GM23338 (cell line): ENCODE measurements at regions not wholly inside any gene's neighbourhood (a gene's known extent, or its start where the extent isn't known, plus 50 kb on each side); places are given as distances from the start of the nearest gene placed in this dataset.

Experiments
- CREB1 ChIP-seq: fragments of 250-450 bp; sonication (Bioruptor Pico); IDR thresholded peaks from 2 replicates; pipeline ENCODE4 v1.5.0; 2020; ENCODE audit warnings: low read depth, mild to moderate bottlenecking, moderate library complexity
- EZH2 ChIP-seq: fragments of 200-600 bp; sonication (generic); IDR thresholded peaks from one replicate; pipeline ENCODE4 v1.8.0; 2017; ENCODE audit warnings: antibody characterized with exemption, mild to moderate bottlenecking, low read depth; ENCODE audit not compliant: unreplicated experiment
- EZH2phosphoT487 ChIP-seq: fragments of 200-600 bp; sonication (generic); IDR thresholded peaks from one replicate; pipeline ENCODE4 v1.8.1; 2018; ENCODE audit warnings: antibody characterized with exemption; ENCODE audit not compliant: unreplicated experiment
- JUNB ChIP-seq: IDR thresholded peaks from one replicate; pipeline ENCODE4 v1.6.1; 2016; ENCODE audit warnings: antibody characterized with exemption; ENCODE audit not compliant: unreplicated experiment
- POLR2AphosphoS5 ChIP-seq: IDR thresholded peaks from 2 replicates; pipeline ENCODE4 v1.6.1; 2016; ENCODE audit warnings: antibody characterized with exemption, low read depth
- TF ChIP-seq, protein P1 (sequence below), 2 experiments: fragments of 200-600 bp in 1 of 2; sonication (generic) in 1 of 2; conservative IDR thresholded peaks; 2 replicates each; pipeline versions ENCODE4 v1.5.1 to v1.6.1; 2016 to 2017; ENCODE audit warnings: antibody characterized with exemption in 2 of 2, low read depth in 2 of 2, mild to moderate bottlenecking in 2 of 2, moderate library complexity in 1 of 2
- TF ChIP-seq, protein P2 (sequence below): IDR thresholded peaks from one replicate; pipeline ENCODE4 v1.6.1; 2018; ENCODE audit warnings: antibody characterized with exemption; ENCODE audit not compliant: unreplicated experiment

DNA sequence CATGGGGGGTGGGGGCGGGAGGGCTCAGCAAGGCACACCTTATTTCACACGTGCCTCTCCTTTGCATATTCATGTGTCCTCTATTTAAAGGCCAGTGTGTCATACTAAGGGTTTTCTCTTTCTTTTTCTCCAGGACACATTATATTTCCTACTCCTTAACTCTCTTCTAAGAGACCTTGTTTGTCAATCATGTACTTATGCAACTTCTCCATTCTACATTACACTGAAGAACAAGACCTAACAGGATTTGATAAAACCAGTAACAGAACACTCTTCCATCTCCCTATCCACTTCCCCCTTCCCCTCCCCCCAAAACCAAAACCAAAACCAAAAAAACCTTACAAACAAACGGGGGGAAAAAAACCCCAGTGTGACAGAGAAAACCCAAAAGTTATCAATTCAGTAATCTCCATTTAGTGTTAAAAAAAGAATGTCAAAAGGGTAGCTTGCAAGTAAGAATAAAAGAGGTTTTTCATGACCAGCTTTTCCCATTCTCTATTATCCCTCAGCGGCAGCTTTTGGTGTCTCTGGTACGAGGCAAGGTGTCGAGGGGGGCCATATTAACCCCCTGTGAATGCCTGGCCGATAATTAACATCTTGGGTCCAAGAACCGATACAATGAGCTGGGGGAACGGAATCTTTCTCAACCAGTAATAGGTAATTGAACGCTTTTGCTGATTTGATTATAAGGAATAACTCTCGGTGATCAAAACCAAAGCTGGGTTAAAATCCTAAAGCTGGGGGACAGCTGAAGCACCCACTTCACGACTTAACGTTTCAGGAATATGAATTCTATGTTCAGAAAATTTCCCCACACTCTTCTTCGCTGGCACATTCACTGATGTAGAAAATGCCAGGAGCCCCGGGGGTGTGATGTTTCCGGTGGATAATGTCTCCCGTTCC lies 191.0 kb upstream of the TCF4 start:
- TF ChIP-seq, protein P1, sequence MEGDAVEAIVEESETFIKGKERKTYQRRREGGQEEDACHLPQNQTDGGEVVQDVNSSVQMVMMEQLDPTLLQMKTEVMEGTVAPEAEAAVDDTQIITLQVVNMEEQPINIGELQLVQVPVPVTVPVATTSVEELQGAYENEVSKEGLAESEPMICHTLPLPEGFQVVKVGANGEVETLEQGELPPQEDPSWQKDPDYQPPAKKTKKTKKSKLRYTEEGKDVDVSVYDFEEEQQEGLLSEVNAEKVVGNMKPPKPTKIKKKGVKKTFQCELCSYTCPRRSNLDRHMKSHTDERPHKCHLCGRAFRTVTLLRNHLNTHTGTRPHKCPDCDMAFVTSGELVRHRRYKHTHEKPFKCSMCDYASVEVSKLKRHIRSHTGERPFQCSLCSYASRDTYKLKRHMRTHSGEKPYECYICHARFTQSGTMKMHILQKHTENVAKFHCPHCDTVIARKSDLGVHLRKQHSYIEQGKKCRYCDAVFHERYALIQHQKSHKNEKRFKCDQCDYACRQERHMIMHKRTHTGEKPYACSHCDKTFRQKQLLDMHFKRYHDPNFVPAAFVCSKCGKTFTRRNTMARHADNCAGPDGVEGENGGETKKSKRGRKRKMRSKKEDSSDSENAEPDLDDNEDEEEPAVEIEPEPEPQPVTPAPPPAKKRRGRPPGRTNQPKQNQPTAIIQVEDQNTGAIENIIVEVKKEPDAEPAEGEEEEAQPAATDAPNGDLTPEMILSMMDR (conservative IDR thresholded peaks at IDR 0.05; ENCODE audit: low read depth in 2 of 2), result no peak
- TF ChIP-seq, protein P2, sequence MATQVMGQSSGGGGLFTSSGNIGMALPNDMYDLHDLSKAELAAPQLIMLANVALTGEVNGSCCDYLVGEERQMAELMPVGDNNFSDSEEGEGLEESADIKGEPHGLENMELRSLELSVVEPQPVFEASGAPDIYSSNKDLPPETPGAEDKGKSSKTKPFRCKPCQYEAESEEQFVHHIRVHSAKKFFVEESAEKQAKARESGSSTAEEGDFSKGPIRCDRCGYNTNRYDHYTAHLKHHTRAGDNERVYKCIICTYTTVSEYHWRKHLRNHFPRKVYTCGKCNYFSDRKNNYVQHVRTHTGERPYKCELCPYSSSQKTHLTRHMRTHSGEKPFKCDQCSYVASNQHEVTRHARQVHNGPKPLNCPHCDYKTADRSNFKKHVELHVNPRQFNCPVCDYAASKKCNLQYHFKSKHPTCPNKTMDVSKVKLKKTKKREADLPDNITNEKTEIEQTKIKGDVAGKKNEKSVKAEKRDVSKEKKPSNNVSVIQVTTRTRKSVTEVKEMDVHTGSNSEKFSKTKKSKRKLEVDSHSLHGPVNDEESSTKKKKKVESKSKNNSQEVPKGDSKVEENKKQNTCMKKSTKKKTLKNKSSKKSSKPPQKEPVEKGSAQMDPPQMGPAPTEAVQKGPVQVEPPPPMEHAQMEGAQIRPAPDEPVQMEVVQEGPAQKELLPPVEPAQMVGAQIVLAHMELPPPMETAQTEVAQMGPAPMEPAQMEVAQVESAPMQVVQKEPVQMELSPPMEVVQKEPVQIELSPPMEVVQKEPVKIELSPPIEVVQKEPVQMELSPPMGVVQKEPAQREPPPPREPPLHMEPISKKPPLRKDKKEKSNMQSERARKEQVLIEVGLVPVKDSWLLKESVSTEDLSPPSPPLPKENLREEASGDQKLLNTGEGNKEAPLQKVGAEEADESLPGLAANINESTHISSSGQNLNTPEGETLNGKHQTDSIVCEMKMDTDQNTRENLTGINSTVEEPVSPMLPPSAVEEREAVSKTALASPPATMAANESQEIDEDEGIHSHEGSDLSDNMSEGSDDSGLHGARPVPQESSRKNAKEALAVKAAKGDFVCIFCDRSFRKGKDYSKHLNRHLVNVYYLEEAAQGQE, result no peak
- TF ChIP-seq POLR2AphosphoS5 (no peak), EZH2 (no peak), EZH2phosphoT487 (no peak), CREB1 (CRISPR knock-in tag) (no peak), JUNB (no peak)
